Inferior parietal cortex (tissue), 1 donor: ENCODE measurements at regions not wholly inside any gene's neighbourhood (a gene's known extent, or its start where the extent isn't known, plus 50 kb on each side); places are given as distances from the start of the nearest gene placed in this dataset.

Source experiments
- DNase-seq: peaks from one replicate; pipeline ENCODE4 v3.0.0-alpha.2; 2016; ENCODE audit errors: extremely low spot score

GRCh38 chr14:98162856-98163805, 1108.9 kb downstream of the BCL11B start:
- no peak for DNase-seq

DNA sequence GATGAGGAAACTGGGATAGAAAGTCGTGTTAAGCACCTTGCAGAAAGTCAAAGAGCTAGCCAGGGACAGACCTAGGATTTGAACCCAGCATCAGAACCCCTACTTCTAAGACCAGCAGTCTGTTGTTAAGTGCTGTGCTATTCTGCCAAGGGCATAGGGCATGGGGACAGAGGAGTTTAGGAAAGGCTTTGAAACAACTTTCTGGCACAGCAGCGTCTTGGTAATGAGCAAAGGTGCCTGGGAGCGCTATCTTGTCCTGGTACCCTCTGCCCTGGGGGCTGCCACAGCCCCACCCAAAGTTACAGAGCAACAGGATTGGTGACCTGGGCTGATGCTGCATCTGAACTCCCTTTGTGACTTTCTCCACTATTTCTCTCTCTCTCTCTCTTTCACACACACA, 1108.1 kb downstream of the BCL11B start:
- DNase-seq = no peak

GRCh38 chr14:98165976-98166375, 1106.0 kb downstream of the BCL11B start:
- DNase-seq = no peak

DNA sequence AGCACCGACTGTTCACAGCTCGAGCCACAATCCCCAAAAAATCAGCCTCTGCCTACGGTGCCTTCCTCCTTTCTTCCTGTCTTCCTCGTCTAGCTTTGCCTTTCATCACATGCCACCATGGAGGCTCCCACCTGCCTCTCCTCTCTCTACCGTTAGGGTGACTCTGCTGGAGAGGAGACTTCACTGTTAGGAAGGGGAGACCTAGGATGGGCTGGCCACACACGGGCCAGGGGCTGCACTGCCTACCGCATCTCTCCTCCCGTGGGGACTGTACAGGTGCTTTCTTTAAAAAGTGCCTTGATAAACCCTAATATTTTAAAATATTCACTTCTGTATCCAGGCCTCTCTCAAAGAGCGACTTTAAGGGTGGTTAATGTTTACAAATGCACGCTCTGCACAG, 1104.7 kb downstream of the BCL11B start:
- no peak for DNase-seq

GRCh38 chr14:98167705-98168104, 1104.3 kb downstream of the BCL11B start:
- DNase-seq = no peak

DNA sequence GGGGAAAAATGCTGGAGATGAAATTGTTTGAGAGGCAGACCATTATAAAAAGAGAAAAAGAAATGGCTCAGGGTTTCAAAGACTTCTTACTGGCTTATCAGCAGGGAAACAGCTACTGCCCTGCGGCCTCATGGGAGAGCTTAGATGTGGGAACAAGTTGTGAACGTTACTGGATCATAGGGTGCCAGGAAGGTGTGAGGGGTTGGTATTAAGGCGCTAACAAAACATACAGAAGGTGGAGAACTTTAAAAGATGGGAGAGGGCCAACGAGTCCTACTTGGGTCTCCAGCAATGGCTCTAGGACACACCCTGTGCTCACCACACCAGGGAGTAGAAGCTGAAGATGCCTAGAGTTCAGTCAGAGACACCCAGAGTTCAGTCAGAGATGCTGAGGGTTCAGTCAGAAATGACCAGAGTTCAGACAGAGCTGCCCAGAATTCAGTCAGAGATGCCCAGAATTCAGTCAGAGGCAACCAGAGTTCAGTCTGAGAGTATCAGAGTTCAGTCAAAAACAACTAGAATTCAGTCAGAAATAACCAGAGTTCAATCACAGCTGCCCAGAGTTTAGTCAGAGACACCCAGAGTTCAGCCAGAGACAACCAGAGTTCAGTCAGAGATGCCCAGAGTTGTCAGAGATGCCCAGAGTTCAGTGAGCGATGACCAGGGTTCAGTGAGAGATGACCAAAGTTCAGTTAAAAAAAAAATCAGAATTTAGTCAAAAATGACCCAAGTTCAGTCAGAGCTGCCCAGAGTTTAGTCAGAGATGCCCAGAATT, 1103.6 kb downstream of the BCL11B start:
- DNase-seq = no peak

DNA sequence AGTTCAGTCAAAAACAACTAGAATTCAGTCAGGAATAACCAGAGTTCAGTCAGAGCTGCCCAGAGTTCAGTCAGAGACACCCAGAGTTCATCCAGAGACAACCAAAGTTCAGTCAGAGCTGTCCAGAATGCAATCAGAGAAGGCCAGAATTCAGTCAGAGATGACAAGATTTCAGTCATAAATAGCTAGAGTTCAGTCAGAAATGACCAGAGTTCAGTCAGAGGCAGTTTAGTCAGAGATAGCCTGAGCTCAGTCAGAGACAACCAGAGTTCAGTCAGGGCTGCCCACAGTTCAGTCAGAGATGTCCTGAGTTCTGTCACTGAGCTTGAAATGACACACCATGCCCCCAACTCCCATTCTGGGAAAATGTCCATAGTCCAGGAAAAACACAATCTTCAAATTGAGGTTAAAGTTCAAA, 1102.8 kb downstream of the BCL11B start:
- DNase-seq = no peak

DNA sequence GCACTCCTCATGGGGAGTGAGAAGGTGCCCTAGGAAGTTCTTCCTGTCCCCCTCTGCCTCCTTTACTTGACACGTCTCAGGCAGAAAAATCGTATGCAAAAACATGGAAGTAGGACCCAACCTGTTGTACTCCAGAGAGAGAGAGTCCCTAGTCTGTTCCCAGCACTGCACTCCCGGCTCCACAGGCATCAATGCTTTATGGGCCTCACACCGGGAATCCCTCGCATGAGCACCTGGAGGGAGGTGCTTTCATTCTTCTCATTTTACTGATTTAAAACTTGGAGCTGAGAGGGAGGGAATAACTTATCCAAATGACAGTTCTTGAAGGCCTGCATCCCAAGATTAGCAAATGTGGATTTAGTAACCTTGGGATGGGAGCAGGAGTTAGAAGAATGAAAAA, 1101.4 kb downstream of the BCL11B start:
- DNase-seq = no peak

DNA sequence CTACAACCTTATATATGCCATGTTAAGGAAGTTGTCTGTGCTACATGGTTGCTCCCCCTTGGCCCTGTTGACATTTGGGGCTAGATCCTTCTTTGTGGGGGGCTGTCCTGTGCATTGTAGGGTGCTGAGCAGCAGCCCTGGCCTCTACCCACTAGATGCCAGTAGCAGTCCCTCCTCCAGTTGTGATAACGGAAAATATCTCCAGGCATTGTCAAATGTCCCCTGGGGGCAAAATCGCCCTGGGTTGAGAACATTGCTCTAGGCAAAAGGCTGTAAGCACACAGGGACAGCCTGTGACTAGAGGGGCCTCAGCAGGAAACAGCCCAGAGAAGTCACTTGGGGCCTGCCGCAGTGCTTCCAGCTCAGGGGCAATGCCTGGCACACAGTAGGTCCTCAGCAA, 1100.3 kb downstream of the BCL11B start:
- no peak for DNase-seq

DNA sequence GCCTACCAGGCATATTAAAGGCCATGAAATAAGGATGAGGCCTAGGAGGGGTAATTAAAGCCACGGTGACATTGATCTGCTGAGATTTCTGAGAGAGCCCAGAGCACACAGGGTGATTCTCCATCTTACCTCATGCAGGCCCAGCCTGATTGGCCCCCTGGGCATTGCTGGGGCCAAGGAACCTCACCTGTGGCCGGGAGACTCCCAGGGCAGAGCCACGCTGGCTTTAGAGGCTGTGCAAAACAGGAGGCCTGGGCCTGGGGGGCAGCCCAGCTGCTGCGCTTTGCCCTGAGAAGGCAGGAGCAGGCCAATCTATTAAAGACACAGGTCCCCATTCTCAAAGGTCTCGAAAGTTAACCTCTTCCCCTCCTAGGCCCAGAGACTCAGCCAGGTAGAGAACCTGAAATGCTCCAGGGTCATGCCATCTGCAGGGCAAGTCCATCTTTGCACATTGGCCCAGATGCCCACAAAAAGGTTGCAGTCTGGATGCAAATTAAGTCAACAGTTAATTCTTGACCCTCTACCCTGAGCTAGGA, 1099.7 kb downstream of the BCL11B start:
- DNase-seq = no peak

- no peak for DNase-seq
These were observed 1098.7 kb downstream of the BCL11B start for GRCh38 chr14:98173305-98173704.

GRCh38 chr14:98174041-98174440, 1098.0 kb downstream of the BCL11B start:
- DNase-seq = no peak

GRCh38 chr14:98175436-98175835, 1096.6 kb downstream of the BCL11B start:
- no peak for DNase-seq

DNA sequence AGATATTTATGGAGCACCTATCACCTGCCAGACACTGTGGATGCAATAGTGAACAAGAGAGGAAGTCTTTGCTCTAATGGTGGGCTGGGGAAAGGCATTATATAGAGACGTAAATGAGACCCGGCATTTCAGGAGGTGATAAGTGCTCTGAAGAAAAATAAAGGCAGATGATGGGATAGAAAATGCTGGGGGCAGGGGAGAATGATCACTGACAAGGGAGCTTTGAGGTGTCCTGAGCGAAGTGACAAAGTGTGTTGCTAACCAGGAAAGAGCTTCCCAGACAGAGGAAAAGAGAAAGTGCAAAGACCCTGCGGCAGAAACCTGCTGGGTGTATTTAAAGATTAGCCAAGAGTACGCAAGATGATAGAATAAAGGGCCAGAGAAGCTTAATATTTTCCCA, 1096.1 kb downstream of the BCL11B start:
- DNase-seq = no peak

- no peak for DNase-seq
These were observed 1095.1 kb downstream of the BCL11B start for GRCh38 chr14:98176892-98177291.

- no peak for DNase-seq
These were observed 1094.4 kb downstream of the BCL11B start for GRCh38 chr14:98177551-98177950.

DNA sequence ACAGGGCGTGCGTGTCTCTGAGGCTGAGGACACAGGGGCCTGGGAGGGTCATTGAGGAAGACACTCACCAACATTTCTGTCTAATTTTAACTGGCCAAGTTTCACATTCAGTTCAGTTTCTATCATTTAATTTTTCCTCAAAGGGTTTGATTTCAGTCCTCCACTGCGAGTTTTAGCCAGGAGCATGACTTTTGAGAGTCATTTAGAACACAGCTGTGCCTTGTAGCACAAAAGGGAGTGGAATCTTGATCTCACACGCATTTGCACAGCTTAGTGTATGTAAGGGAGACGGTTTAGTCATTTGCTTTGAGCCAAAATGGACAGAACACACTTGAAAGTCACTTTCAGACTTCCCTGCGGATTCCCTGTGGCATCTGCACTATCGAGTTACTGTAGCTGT, 1090.8 kb downstream of the BCL11B start:
- DNase-seq = no peak

DNA sequence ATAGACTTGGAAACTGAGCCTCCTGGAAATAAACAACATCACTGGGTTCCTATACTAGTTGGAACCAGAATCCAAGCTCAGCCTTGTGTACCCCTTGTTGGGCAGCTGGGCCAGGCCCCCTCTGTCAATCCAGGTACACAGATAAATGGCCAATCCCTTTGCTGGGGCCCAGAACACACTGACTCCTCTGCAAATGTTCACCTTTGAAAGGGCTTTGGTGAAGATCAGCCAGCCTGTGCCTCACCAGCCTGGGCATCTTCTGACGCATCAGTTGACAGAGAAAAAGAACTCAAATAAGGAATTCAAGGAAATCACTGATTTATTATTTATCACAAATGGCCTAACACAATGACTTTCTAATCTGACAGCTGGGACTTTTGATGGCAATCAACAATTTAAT, 1090.2 kb downstream of the BCL11B start:
- DNase-seq = no peak

GRCh38 chr14:98182393-98183055, 1089.5 kb downstream of the BCL11B start:
- DNase-seq = no peak

- no peak for DNase-seq
These were observed 1088.4 kb downstream of the BCL11B start for GRCh38 chr14:98183556-98183955.

- no peak for DNase-seq
These were observed 1087.5 kb downstream of the BCL11B start for GRCh38 chr14:98184457-98184856.

DNA sequence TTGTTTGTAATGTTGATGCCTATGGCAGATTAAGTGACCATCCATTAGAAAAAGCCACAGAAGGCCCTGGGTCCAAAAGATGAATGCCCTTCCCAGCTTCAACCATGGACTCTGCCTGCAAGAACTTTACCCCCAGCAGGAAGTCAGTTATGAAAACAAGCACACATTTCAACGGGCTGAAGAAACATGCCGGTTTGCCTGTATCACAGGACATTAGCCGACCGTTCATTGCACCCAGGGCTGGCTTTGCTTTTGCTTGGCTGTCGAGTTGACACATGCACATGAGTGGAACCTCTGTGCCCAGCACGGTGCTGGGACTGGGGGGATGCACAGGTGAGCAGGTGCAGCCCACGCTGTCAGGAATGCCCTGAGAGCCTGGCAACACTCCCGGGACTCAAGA, 1087.0 kb downstream of the BCL11B start:
- no peak for DNase-seq
